ENCODE measurements at regions not wholly inside any gene's neighbourhood (a gene's known extent, or its start where the extent isn't known, plus 50 kb on each side); places are given as distances from the start of the nearest gene placed in this dataset.

- H3K9ac ChIP-seq (replicated peaks; ENCODE audit: extremely low read depth, insufficient read depth, low read length), result no peak overlapping the region
These were observed 84.5 kb upstream of the PRNP start for GRCh38 chr20:4601630-4602296.

More at GRCh38 chr20:4601630-4602296, 84.5 kb upstream of the PRNP start:
- BruUV-seq (replicated peaks), result no TSS peak
- Histone ChIP-seq H3K36me3 (ENCODE audit: control insufficient read depth in 2 of 2, extremely low read depth in 1 of 2, insufficient read depth in 2 of 2, low read length in 2 of 2) (no peaks in the 10 kb centered on the region), H3K27me3 (ENCODE audit: control insufficient read depth in 2 of 2, insufficient read depth in 2 of 2, low read length in 2 of 2) (peaks cover 25 to 48% of the 10 kb centered on the region in 2 experiments), H2AFZ (ENCODE audit: low read depth, low read length) (no peak overlapping the region), H3K4me2 (ENCODE audit: insufficient read depth, low read length) (no peak overlapping the region), H3K9me1 (replicated peaks; ENCODE audit: control insufficient read depth, extremely low read depth, insufficient read depth, low read length) (no peaks in the 10 kb centered on the region), H3K79me2 (ENCODE audit: control insufficient read depth, insufficient read depth, low read length) (no peaks in the 10 kb centered on the region), H3K4me3 (replicated peaks in 1 of 3; ENCODE audit: insufficient read depth in 1 of 3, low read depth in 1 of 3, low read length in 3 of 3) (no peak overlapping the region), H4K20me1 (replicated peaks; ENCODE audit: control insufficient read depth, extremely low read depth, insufficient read depth, low read length) (no peaks in the 10 kb centered on the region), H3K27ac (ENCODE audit: insufficient read depth, low read depth, low read length) (no peak overlapping the region), H3K9me3 (replicated peaks; ENCODE audit: control insufficient read depth, insufficient read depth, low read length) (no peaks in the 10 kb centered on the region), H3K4me1 (ENCODE audit: control insufficient read depth, extremely low read depth, insufficient read depth, low read length) (no peaks in the 10 kb centered on the region)
- TF ChIP-seq GATA2 (IDR thresholded peaks at IDR 0.05; ENCODE audit: insufficient read depth, insufficient read length, low read depth, low read length) (no peak), EZH2 (IDR thresholded peaks at IDR 0.05; ENCODE audit: borderline replicate concordance, low read depth, low read length, severe bottlenecking) (no peak), CTCF (IDR thresholded peaks at IDR 0.05; ENCODE audit: extremely low read depth in 1 of 2, insufficient read depth in 1 of 2, low read depth in 1 of 2, low read length in 2 of 2) (no peak), MYC (IDR thresholded peaks at IDR 0.05; ENCODE audit: low read depth, low read length) (no peak), MAX (IDR thresholded peaks at IDR 0.05; ENCODE audit: insufficient read depth, insufficient read length) (no peak), FOS (IDR thresholded peaks at IDR 0.05; ENCODE audit: borderline replicate concordance, insufficient read depth, low read length) (no peak), POLR2AphosphoS5 (IDR thresholded peaks at IDR 0.05; ENCODE audit: insufficient read depth, low read depth, low read length) (no peak), POLR2A (IDR thresholded peaks at IDR 0.05; ENCODE audit: low read depth, low read length) (no peak), JUN (IDR thresholded peaks at IDR 0.05; ENCODE audit: borderline replicate concordance, insufficient read depth, insufficient read length, low read depth) (no peak)
- ChIA-PET CTCF (interaction anchor here (1.0 to 2.8 kb wide), 3 partner anchors 9 to 525 kb away, joined by 3 to 19 read pairs (median 5); partner anchors contain the start of gene CDS2), POLR2A (no interaction called here)
- FAIRE-seq (no peak), DNase-seq (ENCODE audit: low read depth, low spot score) (peak; percentile 26)
- dilution Hi-C loops (cut with MboI; ENCODE audit: extremely low pct_ligation_motif_present, low sequenced_read_pairs), result no loop called here
- intact Hi-C loops (cut with micrococcal nuclease), result no loop called here
